Heart right ventricle (tissue), 16 donors: ENCODE measurements at regions not wholly inside any gene's neighbourhood (a gene's known extent, or its start where the extent isn't known, plus 50 kb on each side); places are given as distances from the start of the nearest gene placed in this dataset.

Experiments
- ATAC-seq, 8 donors: fragments of 200-7000 bp; cut with Tn5 transposase; one replicate each; pipeline ENCODE4 v1.9.1; 2020; ENCODE audit warnings: mild to moderate bottlenecking in 8 of 8, moderate library complexity in 8 of 8, moderate number of reproducible peaks in 1 of 8
- DNase-seq, 2 donors: peaks; one replicate each; pipeline ENCODE4 v3.0.0-alpha.2; 2020
- H3K27ac ChIP-seq, 10 donors: fragments of 200-600 bp; sonication (generic) in 2 of 10; one replicate each; pipeline versions ENCODE4 v1.5.0 to v1.8.0; 2020 to 2022; ENCODE audit warnings: mild to moderate bottlenecking in 3 of 10
- H3K27me3 ChIP-seq, 7 donors: fragments of 200-600 bp; one replicate each; pipeline ENCODE4 v1.8.0; 2021 to 2022; ENCODE audit warnings: mild to moderate bottlenecking in 2 of 7
- H3K36me3 ChIP-seq, 9 donors: fragments of 200-600 bp; sonication (generic) in 1 of 9; one replicate each; pipeline versions ENCODE4 v1.5.0 to v1.8.0; 2020 to 2022; ENCODE audit warnings: mild to moderate bottlenecking in 2 of 9
- H3K4me1 ChIP-seq, 9 donors: fragments of 200-600 bp; sonication (generic) in 1 of 9; one replicate each; pipeline versions ENCODE4 v1.5.0 to v1.8.0; 2020 to 2022; ENCODE audit warnings: mild to moderate bottlenecking in 4 of 9
- H3K4me3 ChIP-seq, 10 donors: fragments of 200-600 bp; sonication (generic) in 2 of 10; one replicate each; pipeline versions ENCODE4 v1.5.0 to v1.8.0; 2020 to 2022; ENCODE audit warnings: mild to moderate bottlenecking in 7 of 10, moderate library complexity in 2 of 10
- H3K9me3 ChIP-seq, 11 donors: fragments of 200-600 bp in 10 of 11; sonication (generic) in 2 of 11; one replicate each; pipeline versions ENCODE4 v1.5.0 to v1.8.0; 2013 to 2022; ENCODE audit warnings: mild to moderate bottlenecking in 2 of 11, control low read depth in 1 of 11, moderate library complexity in 1 of 11
- WGBS, 2 donors: extraction: QIAGEN DNeasy Blood & Tissue Kit; methylation state at CpG; one replicate each; pipeline ENCODE4 v1.1.7; 2013; ENCODE audit warnings: inconsistent platforms in 1 of 2; 5-methylcytosine and 5-hydroxymethylcytosine counted together
- intact Hi-C, 10 donors: fragments of 100-400 bp; cut with DNase I; formaldehyde crosslinking; loops; one replicate each; pipeline versions ENCODE4 v1.11.1 to v1.14.2; 2022
- TF ChIP-seq, protein P1 (sequence below), 9 donors: fragments of 200-600 bp; sonication (generic) in 2 of 9; IDR thresholded peaks; one replicate each; pipeline versions ENCODE4 v1.5.0 to v1.8.0; 2021 to 2022; ENCODE audit warnings: antibody characterized with exemption in 9 of 9, mild to moderate bottlenecking in 5 of 9, moderate library complexity in 1 of 9
- donor health status: Arrhythmogenic right ventricular cardiomyopathy.
- donor health status: ischemic (EF 13 %, LVEDD 7.1; RV severe dilation, severe dysfunction).
- donor health status: healthy with polysubstance abuse.
- donor health status: DM: no; HTN: yes; CAD: no.
- donor health status: DM: no; HTN: no; CAD: no.
- donor health status: ischemic (EF 25% LVEDD 6.9; RV normal size, moderate dysfunction).
- donor health status: ischemic (EF 25% LVEDD 5.7; RV mildly dilated, moderate dysfunction).
- donor health status: healthy.
- donor health status: DM: yes; HTN: yes; CAD: no.
- donor health status: Ischemic cardiomyopathy.
- donor health status: ischemic (EF 35%, LVEDD 5.7; RV mildly dilated, moderate dysfunction).
- donor health status: nonischemic (EF 11% LVEDD 7.7; RV severe dilation, severe dysfunction).
- donor health status: DM: yes; HTN: yes; CAD: no.
- donor health status: PGD.
- donor health status: ischemic (EF 29% LVEDD 5.4; RV normal size, mild dysfunction).
- donor health status: nonischemic (EF 23%, LVEDD 6.1; RV moderate dilation, normal function).

GRCh38 chr18:78087338-78087737, 837.7 kb downstream of the GALR1 start:
- no peak for DNase-seq
- no peak overlapping the region for H3K27ac ChIP-seq
- peaks cover 0 to 5% (median 0%) of the 10 kb centered on the region in 7 donors for H3K27me3 ChIP-seq
- TF ChIP-seq, protein P1, sequence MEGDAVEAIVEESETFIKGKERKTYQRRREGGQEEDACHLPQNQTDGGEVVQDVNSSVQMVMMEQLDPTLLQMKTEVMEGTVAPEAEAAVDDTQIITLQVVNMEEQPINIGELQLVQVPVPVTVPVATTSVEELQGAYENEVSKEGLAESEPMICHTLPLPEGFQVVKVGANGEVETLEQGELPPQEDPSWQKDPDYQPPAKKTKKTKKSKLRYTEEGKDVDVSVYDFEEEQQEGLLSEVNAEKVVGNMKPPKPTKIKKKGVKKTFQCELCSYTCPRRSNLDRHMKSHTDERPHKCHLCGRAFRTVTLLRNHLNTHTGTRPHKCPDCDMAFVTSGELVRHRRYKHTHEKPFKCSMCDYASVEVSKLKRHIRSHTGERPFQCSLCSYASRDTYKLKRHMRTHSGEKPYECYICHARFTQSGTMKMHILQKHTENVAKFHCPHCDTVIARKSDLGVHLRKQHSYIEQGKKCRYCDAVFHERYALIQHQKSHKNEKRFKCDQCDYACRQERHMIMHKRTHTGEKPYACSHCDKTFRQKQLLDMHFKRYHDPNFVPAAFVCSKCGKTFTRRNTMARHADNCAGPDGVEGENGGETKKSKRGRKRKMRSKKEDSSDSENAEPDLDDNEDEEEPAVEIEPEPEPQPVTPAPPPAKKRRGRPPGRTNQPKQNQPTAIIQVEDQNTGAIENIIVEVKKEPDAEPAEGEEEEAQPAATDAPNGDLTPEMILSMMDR (IDR thresholded peaks at IDR 0.05) = no peak
- no peak for ATAC-seq
- WGBS, 2 donors = 90 to 97% methylated on average over 2 of the region's 2 CpGs
- H3K4me1 ChIP-seq = no peaks in the 10 kb centered on the region
- no peaks in the 10 kb centered on the region for H3K36me3 ChIP-seq
- H3K9me3 ChIP-seq = no peaks in the 10 kb centered on the region
- H3K4me3 ChIP-seq = no peak overlapping the region
- intact Hi-C loops = no loop called here

- H3K4me3 ChIP-seq = no peak overlapping the region
- no peaks in the 10 kb centered on the region for H3K4me1 ChIP-seq
- DNase-seq (no peak), ATAC-seq (no peak)
- 89 to 91% methylated on average over 11 of the region's 11 CpGs for WGBS, 2 donors
- TF ChIP-seq, protein P1 (IDR thresholded peaks at IDR 0.05) = no peak
- no peaks in the 10 kb centered on the region for H3K36me3 ChIP-seq
- H3K27ac ChIP-seq = no peak overlapping the region
- H3K27me3 ChIP-seq = peaks cover 0 to 5% (median 0%) of the 10 kb centered on the region in 7 donors
- intact Hi-C loops = no loop called here
- H3K9me3 ChIP-seq = no peaks in the 10 kb centered on the region
Observed at GRCh38 chr18:78090584-78090983, 840.9 kb downstream of the GALR1 start.

- Histone ChIP-seq H3K27me3 (peaks cover 0 to 2% (median 0%) of the 10 kb centered on the region in 7 donors), H3K36me3 (no peaks in the 10 kb centered on the region), H3K4me1 (no peaks in the 10 kb centered on the region), H3K9me3 (no peaks in the 10 kb centered on the region), H3K27ac (no peak overlapping the region), H3K4me3 (no peak overlapping the region)
- no peak for DNase-seq
- no peak for ATAC-seq
- TF ChIP-seq, protein P1 (IDR thresholded peaks at IDR 0.05) = no peak
- intact Hi-C loops = no loop called here
- 75 to 86% methylated on average over 2 of the region's 2 CpGs for WGBS, 2 donors
Observed at GRCh38 chr18:78092901-78093300, 843.3 kb downstream of the GALR1 start.

GRCh38 chr18:78099979-78100588, 850.4 kb downstream of the GALR1 start:
- ATAC-seq (no peak), DNase-seq (no peak)
- intact Hi-C loops = no loop called here
- WGBS, 2 donors = 82 to 88% methylated on average over 15 of the region's 15 CpGs
- no peaks in the 10 kb centered on the region for H3K27me3 ChIP-seq
- no peak overlapping the region for H3K4me3 ChIP-seq
- H3K4me1 ChIP-seq = no peaks in the 10 kb centered on the region
- H3K27ac ChIP-seq = no peak overlapping the region
- H3K36me3 ChIP-seq = no peaks in the 10 kb centered on the region
- H3K9me3 ChIP-seq = no peaks in the 10 kb centered on the region
- TF ChIP-seq, protein P1 (IDR thresholded peaks at IDR 0.05) = no peak
